Gastroesophageal sphincter (tissue), 4 donors: ENCODE measurements at regions not wholly inside any gene's neighbourhood (a gene's known extent, or its start where the extent isn't known, plus 50 kb on each side); places are given as distances from the start of the nearest gene placed in this dataset.

Experiments
- ATAC-seq: fragments of 150-250 bp; one replicate; pipeline ENCODE4 v1.9.1; 2016; ENCODE audit warnings: mild to moderate bottlenecking, moderate library complexity
- H3K27ac ChIP-seq, 4 donors: fragments of 200-600 bp; sonication (generic) in 3 of 4; 1 replicate in 3 of 4; 2 replicates in 1 of 4; pipeline ENCODE4 v1.5.1; 2016 to 2019
- H3K27me3 ChIP-seq: fragments of 200-600 bp; sonication (generic); one replicate; pipeline ENCODE4 v1.5.1; 2019
- H3K36me3 ChIP-seq, 2 donors: fragments of 200-600 bp; sonication (generic); one replicate each; pipeline ENCODE4 v1.5.1; 2019; ENCODE audit warnings: control low read depth in 1 of 2
- H3K4me1 ChIP-seq, 3 donors: fragments of 200-600 bp; sonication (generic); 1 replicate in 2 of 3; 2 replicates in 1 of 3; pipeline ENCODE4 v1.5.1; 2016 to 2019; ENCODE audit warnings: control low read depth in 2 of 3
- H3K4me3 ChIP-seq, 2 donors: fragments of 200-600 bp; sonication (generic); one replicate each; pipeline ENCODE4 v1.5.1; 2019; ENCODE audit warnings: mild to moderate bottlenecking in 1 of 2, moderate library complexity in 1 of 2
- H3K9me3 ChIP-seq, 3 donors: fragments of 200-600 bp; sonication (generic); one replicate each; pipeline ENCODE4 v1.5.1; 2017 to 2019; ENCODE audit warnings: control low read depth in 2 of 3
- EP300 ChIP-seq: sonication (generic); formaldehyde crosslinking; IDR thresholded peaks from one replicate; pipeline ENCODE4 v1.6.1; 2017; ENCODE audit warnings: antibody characterized with exemption, mild to moderate bottlenecking
- POLR2A ChIP-seq, 2 donors: fragments of 450-650 bp; IDR thresholded peaks; one replicate each; pipeline ENCODE4 v1.6.1; 2017; ENCODE audit warnings: antibody characterized with exemption in 2 of 2, mild to moderate bottlenecking in 2 of 2, moderate library complexity in 1 of 2
- POLR2AphosphoS5 ChIP-seq: sonication (generic); formaldehyde crosslinking; IDR thresholded peaks from one replicate; pipeline ENCODE4 v1.6.1; 2017; ENCODE audit warnings: antibody characterized with exemption
- WGBS, 2 donors: methylation state at CpG; one replicate each; pipeline ENCODE4 v1.1.5; 2018; ENCODE audit warnings: low coverage in 1 of 2; 5-methylcytosine and 5-hydroxymethylcytosine counted together
- TF ChIP-seq, protein P1 (sequence below), 4 experiments: fragments of 200-600 bp in 2 of 4; fragments of 450-650 bp in 2 of 4; sonication (generic) in 1 of 4; IDR thresholded peaks; one replicate each; pipeline ENCODE4 v1.5.1; 2017 to 2019; ENCODE audit warnings: antibody characterized with exemption in 4 of 4, mild to moderate bottlenecking in 2 of 4, moderate library complexity in 2 of 4

DNA sequence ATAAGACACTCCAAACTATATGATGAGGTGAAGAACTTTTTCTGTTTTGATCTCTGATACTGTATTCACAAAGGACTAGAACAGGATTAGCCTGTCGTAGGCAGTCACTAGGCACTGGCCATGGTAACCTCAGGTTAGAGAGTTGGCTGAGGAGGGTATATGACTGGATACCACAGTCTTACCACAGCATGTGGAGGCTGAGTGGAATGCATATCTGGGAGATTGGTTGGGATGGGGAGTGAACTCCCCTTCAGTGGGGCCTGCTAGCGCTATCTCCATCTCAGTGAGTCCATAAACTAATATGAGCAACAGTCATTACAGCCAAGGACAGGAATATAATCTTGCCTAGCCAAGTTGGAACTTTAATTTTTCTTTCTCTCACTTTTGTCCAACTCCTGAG, 339.1 kb downstream of the SPATA31D1 start:
- no peak overlapping the region for H3K4me3 ChIP-seq
- WGBS, 2 donors: 67% methylated on average over 1 of the region's 2 CpGs; no CpG with 5 or more reads in 1 of the 2 donors
- H3K27ac ChIP-seq: no peak overlapping the region
- H3K27me3 ChIP-seq: no peaks in the 10 kb centered on the region
- no peak for ATAC-seq
- peaks cover 0 to 16% (median 0%) of the 10 kb centered on the region in 3 donors for H3K9me3 ChIP-seq
- H3K4me1 ChIP-seq: peaks cover 0 to 11% (median 0%) of the 10 kb centered on the region in 3 donors
- TF ChIP-seq, protein P1, sequence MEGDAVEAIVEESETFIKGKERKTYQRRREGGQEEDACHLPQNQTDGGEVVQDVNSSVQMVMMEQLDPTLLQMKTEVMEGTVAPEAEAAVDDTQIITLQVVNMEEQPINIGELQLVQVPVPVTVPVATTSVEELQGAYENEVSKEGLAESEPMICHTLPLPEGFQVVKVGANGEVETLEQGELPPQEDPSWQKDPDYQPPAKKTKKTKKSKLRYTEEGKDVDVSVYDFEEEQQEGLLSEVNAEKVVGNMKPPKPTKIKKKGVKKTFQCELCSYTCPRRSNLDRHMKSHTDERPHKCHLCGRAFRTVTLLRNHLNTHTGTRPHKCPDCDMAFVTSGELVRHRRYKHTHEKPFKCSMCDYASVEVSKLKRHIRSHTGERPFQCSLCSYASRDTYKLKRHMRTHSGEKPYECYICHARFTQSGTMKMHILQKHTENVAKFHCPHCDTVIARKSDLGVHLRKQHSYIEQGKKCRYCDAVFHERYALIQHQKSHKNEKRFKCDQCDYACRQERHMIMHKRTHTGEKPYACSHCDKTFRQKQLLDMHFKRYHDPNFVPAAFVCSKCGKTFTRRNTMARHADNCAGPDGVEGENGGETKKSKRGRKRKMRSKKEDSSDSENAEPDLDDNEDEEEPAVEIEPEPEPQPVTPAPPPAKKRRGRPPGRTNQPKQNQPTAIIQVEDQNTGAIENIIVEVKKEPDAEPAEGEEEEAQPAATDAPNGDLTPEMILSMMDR (IDR thresholded peaks at IDR 0.05): no peak
- no peak for TF ChIP-seq POLR2A (IDR thresholded peaks at IDR 0.05)
- TF ChIP-seq POLR2AphosphoS5: no peak
- no peak for TF ChIP-seq EP300
- H3K36me3 ChIP-seq: no peaks in the 10 kb centered on the region

DNA sequence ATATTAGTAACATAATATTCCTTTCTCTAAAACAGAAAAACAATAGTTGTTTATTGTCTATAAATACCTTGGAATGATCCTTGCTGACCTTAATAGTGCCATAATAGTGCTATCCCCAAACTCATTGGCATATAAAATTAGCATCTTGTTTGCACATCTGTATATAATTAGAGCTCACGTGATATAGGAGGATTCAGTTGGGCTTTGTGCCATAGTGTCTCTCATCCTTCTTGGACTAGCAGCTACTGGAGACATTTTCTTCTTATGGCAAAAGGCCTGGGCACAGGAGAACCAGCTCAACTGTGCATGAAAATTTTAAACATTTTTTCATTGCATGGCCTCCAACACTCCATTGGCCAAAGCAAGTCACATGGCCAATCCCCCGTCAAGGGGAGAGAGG, 342.5 kb downstream of the SPATA31D1 start:
- Histone ChIP-seq H3K27me3 (no peaks in the 10 kb centered on the region), H3K4me3 (no peak overlapping the region), H3K27ac (no peak overlapping the region), H3K36me3 (no peaks in the 10 kb centered on the region), H3K9me3 (peaks cover 0 to 4% (median 0%) of the 10 kb centered on the region in 3 donors), H3K4me1 (peaks cover 0 to 17% (median 0%) of the 10 kb centered on the region in 3 donors)
- ATAC-seq: no peak
- TF ChIP-seq, protein P1 (IDR thresholded peaks at IDR 0.05): no peak
- WGBS, 2 donors: 39 to 77% methylated on average over 2 of the region's 2 CpGs

DNA sequence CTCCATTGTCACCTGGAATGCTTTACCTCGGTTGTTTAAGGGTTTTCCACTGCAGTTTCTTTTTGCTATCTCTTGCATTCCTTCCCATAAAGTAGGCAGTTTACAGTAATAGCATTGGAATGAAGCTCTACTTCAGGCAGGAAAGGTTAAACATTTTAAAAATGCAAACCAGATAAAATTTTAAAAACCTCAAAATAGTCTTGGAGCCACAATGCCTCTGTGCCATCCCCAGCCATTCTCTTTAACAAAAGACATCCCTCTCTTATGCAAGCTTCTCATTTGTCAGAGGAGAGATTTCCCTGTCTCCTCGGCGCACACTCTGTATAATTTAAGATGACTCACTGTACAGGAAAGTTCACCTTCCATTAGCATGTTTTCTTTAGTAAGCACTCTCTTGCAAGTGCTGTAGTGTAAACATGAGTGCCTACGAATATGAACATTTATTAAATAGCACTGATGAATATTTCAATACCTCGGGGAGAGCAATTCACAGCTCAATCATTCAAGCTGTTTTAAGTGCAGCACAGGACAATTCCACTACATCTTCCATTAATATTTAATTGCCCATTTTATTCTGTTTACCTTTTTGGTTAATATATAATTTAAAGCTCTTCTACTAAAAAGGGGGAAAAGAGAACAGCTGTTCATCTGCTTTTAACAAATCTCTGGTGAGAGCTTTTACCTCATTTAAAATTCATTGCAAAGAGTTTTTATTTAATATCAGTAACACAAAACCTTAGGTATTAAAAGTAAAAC, 343.6 kb downstream of the SPATA31D1 start:
- Histone ChIP-seq H3K27ac (no peak overlapping the region), H3K4me1 (peaks cover 0 to 17% (median 0%) of the 10 kb centered on the region in 3 donors), H3K27me3 (no peaks in the 10 kb centered on the region), H3K36me3 (no peaks in the 10 kb centered on the region), H3K9me3 (no peaks in the 10 kb centered on the region), H3K4me3 (no peak overlapping the region)
- no peak for ATAC-seq
- no peak for TF ChIP-seq EP300
- peak; percentile 23 for TF ChIP-seq POLR2AphosphoS5
- TF ChIP-seq, protein P1 (IDR thresholded peaks at IDR 0.05): no peak
- WGBS, 2 donors: 23 to 58% methylated on average over 3 to 5 of the region's 5 CpGs

- H3K27ac ChIP-seq: no peak overlapping the region
- 80 to 90% methylated on average over 6 of the region's 6 CpGs for WGBS, 2 donors
- no peak for ATAC-seq
- H3K4me3 ChIP-seq: no peak overlapping the region
- no peaks in the 10 kb centered on the region for H3K27me3 ChIP-seq
- no peaks in the 10 kb centered on the region for H3K9me3 ChIP-seq
- peaks cover 0 to 17% (median 0%) of the 10 kb centered on the region in 3 donors for H3K4me1 ChIP-seq
- TF ChIP-seq POLR2A (IDR thresholded peaks at IDR 0.05): no peak
- no peak for TF ChIP-seq POLR2AphosphoS5
- TF ChIP-seq EP300: no peak
- TF ChIP-seq, protein P1 (IDR thresholded peaks at IDR 0.05): no peak
- no peaks in the 10 kb centered on the region for H3K36me3 ChIP-seq
Observed at GRCh38 chr9:82332774-82333152, 344.2 kb downstream of the SPATA31D1 start.

- no peak for TF ChIP-seq POLR2A (IDR thresholded peaks at IDR 0.05)
- 70 to 79% methylated on average over 2 of the region's 2 CpGs for WGBS, 2 donors
Observed at GRCh38 chr9:82333671-82334070, 345.1 kb downstream of the SPATA31D1 start.

More at GRCh38 chr9:82333671-82334070, 345.1 kb downstream of the SPATA31D1 start:
- Histone ChIP-seq H3K4me1 (peaks cover 0 to 17% (median 0%) of the 10 kb centered on the region in 3 donors), H3K27ac (no peak overlapping the region), H3K27me3 (no peaks in the 10 kb centered on the region), H3K36me3 (no peaks in the 10 kb centered on the region), H3K9me3 (no peaks in the 10 kb centered on the region), H3K4me3 (no peak overlapping the region)
- no peak for ATAC-seq
